ENCODE measurements at regions not wholly inside any gene's neighbourhood (a gene's known extent, or its start where the extent isn't known, plus 50 kb on each side); places are given as distances from the start of the nearest gene placed in this dataset.

GRCh38 chr12:28065374-28065773 lies 92.8 kb upstream of the PTHLH start:
- H3K36me3 ChIP-seq (replicated peaks; ENCODE audit: insufficient read depth, low read length): no peaks in the 10 kb centered on the region
- H3K4me3 ChIP-seq (ENCODE audit: low read length): no peak overlapping the region
- H3K9ac ChIP-seq (ENCODE audit: low read length): no peak overlapping the region
- no peaks in the 10 kb centered on the region for H4K20me1 ChIP-seq (ENCODE audit: insufficient read depth, low read length)
- H3K27me3 ChIP-seq (replicated peaks; ENCODE audit: insufficient read depth, low read length): no peaks in the 10 kb centered on the region
- no peak for DNase-seq
- no peaks in the 10 kb centered on the region for H3K4me1 ChIP-seq (ENCODE audit: low read length)
- H3K4me2 ChIP-seq (ENCODE audit: low read depth, low read length): no peak overlapping the region
- H3F3A ChIP-seq (ENCODE audit: insufficient read depth, low read length): no peaks in the 10 kb centered on the region
- no peaks in the 10 kb centered on the region for H3K9me2 ChIP-seq (replicated peaks; ENCODE audit: insufficient read depth, low read length)
- TF ChIP-seq EZH2 (optimal IDR thresholded peaks at IDR 0.05; ENCODE audit: low read depth, low read length): no peak
- TF ChIP-seq CTCF (IDR thresholded peaks at IDR 0.05; ENCODE audit: low read length): no peak
- TF ChIP-seq EZH2phosphoT487 (IDR thresholded peaks at IDR 0.05; ENCODE audit: low read length): no peak
- no peak overlapping the region for H3K27ac ChIP-seq (ENCODE audit: low read length)
- no peak overlapping the region for H2AFZ ChIP-seq (ENCODE audit: low read length)
- no peaks in the 10 kb centered on the region for H3K79me2 ChIP-seq (ENCODE audit: low read length)
- H3K9me3 ChIP-seq (replicated peaks; ENCODE audit: insufficient read depth, low read length): no peaks in the 10 kb centered on the region

GRCh38 chr12:28065889-28066630 lies 93.5 kb upstream of the PTHLH start:
- no peaks in the 10 kb centered on the region for H3K27me3 ChIP-seq (replicated peaks; ENCODE audit: insufficient read depth, low read length)
- no peaks in the 10 kb centered on the region for H3K9me2 ChIP-seq (replicated peaks; ENCODE audit: insufficient read depth, low read length)
- no peak for DNase-seq
- H3K4me3 ChIP-seq (ENCODE audit: low read length): no peak overlapping the region
- no peaks in the 10 kb centered on the region for H3K36me3 ChIP-seq (replicated peaks; ENCODE audit: insufficient read depth, low read length)
- H4K20me1 ChIP-seq (ENCODE audit: insufficient read depth, low read length): no peaks in the 10 kb centered on the region
- no peak for TF ChIP-seq EZH2phosphoT487 (IDR thresholded peaks at IDR 0.05; ENCODE audit: low read length)
- TF ChIP-seq EZH2 (optimal IDR thresholded peaks at IDR 0.05; ENCODE audit: low read depth, low read length): no peak
- no peak for TF ChIP-seq CTCF (IDR thresholded peaks at IDR 0.05; ENCODE audit: low read length)
- H3K9ac ChIP-seq (ENCODE audit: low read length): no peak overlapping the region
- H3K4me2 ChIP-seq (ENCODE audit: low read depth, low read length): no peak overlapping the region
- no peaks in the 10 kb centered on the region for H3K9me3 ChIP-seq (replicated peaks; ENCODE audit: insufficient read depth, low read length)
- no peaks in the 10 kb centered on the region for H3F3A ChIP-seq (ENCODE audit: insufficient read depth, low read length)
- no peaks in the 10 kb centered on the region for H3K4me1 ChIP-seq (ENCODE audit: low read length)
- H2AFZ ChIP-seq (ENCODE audit: low read length): no peak overlapping the region
- no peak overlapping the region for H3K27ac ChIP-seq (ENCODE audit: low read length)
- no peaks in the 10 kb centered on the region for H3K79me2 ChIP-seq (ENCODE audit: low read length)

- DNase-seq: no peak
- TF ChIP-seq EZH2phosphoT487 (IDR thresholded peaks at IDR 0.05; ENCODE audit: low read length) (no peak), CTCF (IDR thresholded peaks at IDR 0.05; ENCODE audit: low read length) (no peak), EZH2 (optimal IDR thresholded peaks at IDR 0.05; ENCODE audit: low read depth, low read length) (no peak)
- no peaks in the 10 kb centered on the region for H3K9me2 ChIP-seq (replicated peaks; ENCODE audit: insufficient read depth, low read length)
Observed at GRCh38 chr12:28066879-28067278, 94.3 kb upstream of the PTHLH start.

More at GRCh38 chr12:28066879-28067278, 94.3 kb upstream of the PTHLH start:
- H3K27me3 ChIP-seq (replicated peaks; ENCODE audit: insufficient read depth, low read length): no peaks in the 10 kb centered on the region
- H3K27ac ChIP-seq (ENCODE audit: low read length): no peak overlapping the region
- no peaks in the 10 kb centered on the region for H4K20me1 ChIP-seq (ENCODE audit: insufficient read depth, low read length)
- no peaks in the 10 kb centered on the region for H3K4me1 ChIP-seq (ENCODE audit: low read length)
- H3F3A ChIP-seq (ENCODE audit: insufficient read depth, low read length): no peaks in the 10 kb centered on the region
- no peak overlapping the region for H3K4me3 ChIP-seq (ENCODE audit: low read length)
- no peak overlapping the region for H3K4me2 ChIP-seq (ENCODE audit: low read depth, low read length)
- no peaks in the 10 kb centered on the region for H3K36me3 ChIP-seq (replicated peaks; ENCODE audit: insufficient read depth, low read length)
- no peak overlapping the region for H3K9ac ChIP-seq (ENCODE audit: low read length)
- H3K9me3 ChIP-seq (replicated peaks; ENCODE audit: insufficient read depth, low read length): no peaks in the 10 kb centered on the region
- H3K79me2 ChIP-seq (ENCODE audit: low read length): no peaks in the 10 kb centered on the region
- H2AFZ ChIP-seq (ENCODE audit: low read length): no peak overlapping the region
